Breast epithelium (tissue), 4 donors: ENCODE measurements at regions not wholly inside any gene's neighbourhood (a gene's known extent, or its start where the extent isn't known, plus 50 kb on each side); places are given as distances from the start of the nearest gene placed in this dataset.

Experiments
- DNase-seq, 2 donors: peaks; one replicate each; pipeline ENCODE4 v3.0.0-alpha.2; 2019; ENCODE audit warnings: low spot score in 2 of 2
- H3K27ac ChIP-seq, 2 donors: fragments of 200-600 bp; sonication (generic) in 1 of 2; one replicate each; pipeline ENCODE4 v1.5.1; 2016 to 2019; ENCODE audit warnings: mild to moderate bottlenecking in 1 of 2
- H3K27me3 ChIP-seq, 2 donors: fragments of 200-600 bp; sonication (generic) in 1 of 2; one replicate each; pipeline versions ENCODE4 v1.5.1 to v1.6.0; 2017 to 2019; ENCODE audit warnings: control low read depth in 1 of 2, mild to moderate bottlenecking in 1 of 2
- H3K36me3 ChIP-seq: fragments of 200-600 bp; one replicate; pipeline ENCODE4 v1.5.1; 2019
- H3K4me1 ChIP-seq, 2 donors: fragments of 200-600 bp; sonication (generic); one replicate each; pipeline ENCODE4 v1.5.1; 2016 to 2019; ENCODE audit warnings: control low read depth in 1 of 2
- H3K4me3 ChIP-seq, 3 donors: fragments of 200-600 bp; sonication (generic); 1 replicate in 2 of 3; 2 replicates in 1 of 3; pipeline ENCODE4 v1.5.1; 2016 to 2019; ENCODE audit warnings: mild to moderate bottlenecking in 3 of 3, moderate library complexity in 2 of 3
- H3K9me3 ChIP-seq, 2 donors: fragments of 200-600 bp; sonication (generic) in 1 of 2; one replicate each; pipeline ENCODE4 v1.5.1; 2016 to 2019; ENCODE audit warnings: control low read depth in 1 of 2
- CTCF ChIP-seq, 3 donors: fragments of 450-650 bp; IDR thresholded peaks; one replicate each; pipeline ENCODE4 v1.5.1; 2016 to 2017; ENCODE audit warnings: antibody characterized with exemption in 3 of 3, mild to moderate bottlenecking in 3 of 3, moderate library complexity in 3 of 3
- POLR2A ChIP-seq: fragments of 450-650 bp; IDR thresholded peaks from one replicate; pipeline ENCODE4 v1.6.1; 2016; ENCODE audit warnings: antibody characterized with exemption, mild to moderate bottlenecking, moderate library complexity
- POLR2AphosphoS5 ChIP-seq, 3 donors: sonication (generic); formaldehyde crosslinking; IDR thresholded peaks; one replicate each; pipeline ENCODE4 v1.6.1; 2017; ENCODE audit warnings: antibody characterized with exemption in 3 of 3
- intact Hi-C: fragments of 100-400 bp; cut with DNase I; formaldehyde crosslinking; loops from one replicate; pipeline ENCODE4 v1.15.1; 2023; ENCODE audit warnings: low total_unique reads

DNA sequence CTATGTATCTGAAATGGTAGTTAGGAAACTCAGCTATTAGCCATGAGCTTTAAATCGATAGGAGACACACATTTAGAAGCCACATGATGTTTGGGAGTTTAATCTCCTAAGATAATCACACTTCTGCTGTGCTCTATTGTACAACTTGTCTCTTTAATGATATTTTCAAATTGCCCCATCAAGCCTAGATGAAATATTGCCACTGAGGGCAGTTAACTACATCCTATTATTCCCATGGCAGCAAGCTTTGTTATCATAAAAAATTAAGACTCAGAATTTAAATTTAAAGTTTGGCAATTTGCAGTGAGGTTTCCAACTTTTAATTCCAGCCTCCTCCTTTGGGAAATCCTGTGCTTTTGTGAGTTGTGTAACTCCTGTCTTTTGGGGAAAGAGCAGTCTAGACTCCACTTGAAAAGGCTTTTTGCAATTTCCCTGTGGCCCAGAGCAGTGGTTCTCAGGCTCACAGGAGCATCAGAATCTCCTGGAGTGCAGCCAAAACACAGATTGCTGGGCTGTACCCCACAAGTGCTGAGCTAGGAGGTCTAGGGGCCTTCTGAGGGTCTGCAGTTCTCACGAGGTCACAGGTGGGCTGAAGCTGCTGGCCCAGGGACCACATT lies 792.4 kb downstream of the QKI start:
- Histone ChIP-seq H3K27ac (no peak overlapping the region), H3K36me3 (no peaks in the 10 kb centered on the region), H3K27me3 (no peaks in the 10 kb centered on the region), H3K4me3 (no peak overlapping the region), H3K9me3 (peaks cover 0 to 3% of the 10 kb centered on the region in 2 donors), H3K4me1 (no peaks in the 10 kb centered on the region)
- DNase-seq: no peak
- no peak for TF ChIP-seq CTCF (IDR thresholded peaks at IDR 0.05)
- no peak for TF ChIP-seq POLR2A
- no peak for TF ChIP-seq POLR2AphosphoS5 (IDR thresholded peaks at IDR 0.05)
- intact Hi-C loops: no loop called here

- DNase-seq: no peak
- H3K4me3 ChIP-seq: no peak overlapping the region
- peaks cover 0 to 2% of the 10 kb centered on the region in 2 donors for H3K9me3 ChIP-seq
- H3K27me3 ChIP-seq: no peaks in the 10 kb centered on the region
- TF ChIP-seq POLR2A (no peak), CTCF (IDR thresholded peaks at IDR 0.05) (no peak), POLR2AphosphoS5 (IDR thresholded peaks at IDR 0.05) (no peak)
- H3K4me1 ChIP-seq: no peaks in the 10 kb centered on the region
- H3K27ac ChIP-seq: no peak overlapping the region
- intact Hi-C loops: no loop called here
- H3K36me3 ChIP-seq: no peaks in the 10 kb centered on the region
Measured at GRCh38 chr6:164200071-164200470, 785.6 kb downstream of the QKI start.

- TF ChIP-seq CTCF (IDR thresholded peaks at IDR 0.05): no peak
- no peak for TF ChIP-seq POLR2A
- TF ChIP-seq POLR2AphosphoS5 (IDR thresholded peaks at IDR 0.05): no peak
- no peaks in the 10 kb centered on the region for H3K36me3 ChIP-seq
- intact Hi-C loops: no loop called here
- DNase-seq: no peak
- H3K27me3 ChIP-seq: no peaks in the 10 kb centered on the region
- H3K27ac ChIP-seq: no peak overlapping the region
- H3K4me3 ChIP-seq: no peak overlapping the region
- H3K9me3 ChIP-seq: no peaks in the 10 kb centered on the region
- H3K4me1 ChIP-seq: no peaks in the 10 kb centered on the region
Measured at GRCh38 chr6:164195942-164196281, 781.4 kb downstream of the QKI start.

- Histone ChIP-seq H3K4me3 (no peak overlapping the region), H3K27me3 (no peaks in the 10 kb centered on the region), H3K27ac (no peak overlapping the region), H3K9me3 (no peaks in the 10 kb centered on the region), H3K36me3 (no peaks in the 10 kb centered on the region), H3K4me1 (no peaks in the 10 kb centered on the region)
- DNase-seq: no peak
- intact Hi-C loops: no loop called here
- no peak for TF ChIP-seq CTCF (IDR thresholded peaks at IDR 0.05)
- no peak for TF ChIP-seq POLR2AphosphoS5 (IDR thresholded peaks at IDR 0.05)
- TF ChIP-seq POLR2A: no peak
Measured at GRCh38 chr6:164195278-164195941, 780.9 kb downstream of the QKI start.

GRCh38 chr6:164188861-164189260 lies 774.3 kb downstream of the QKI start:
- no peak overlapping the region for H3K27ac ChIP-seq
- intact Hi-C loops: no loop called here
- TF ChIP-seq POLR2A (no peak), CTCF (IDR thresholded peaks at IDR 0.05) (no peak), POLR2AphosphoS5 (IDR thresholded peaks at IDR 0.05) (no peak)
- no peaks in the 10 kb centered on the region for H3K36me3 ChIP-seq
- no peaks in the 10 kb centered on the region for H3K27me3 ChIP-seq
- no peak for DNase-seq
- no peaks in the 10 kb centered on the region for H3K9me3 ChIP-seq
- H3K4me3 ChIP-seq: no peak overlapping the region
- no peaks in the 10 kb centered on the region for H3K4me1 ChIP-seq
